OCI-LY1 (cell line): ENCODE measurements at regions not wholly inside any gene's neighbourhood (a gene's known extent, or its start where the extent isn't known, plus 50 kb on each side); places are given as distances from the start of the nearest gene placed in this dataset.

ENCODE experiments used
- EZH2 ChIP-seq: fragments of 200-600 bp; sonication (generic), shearing (Covaris generic); IDR thresholded peaks from 2 replicates; pipeline ENCODE4 v1.8.0; 2017; ENCODE audit warnings: borderline replicate concordance, mixed run types, mild to moderate bottlenecking, antibody characterized with exemption, low read length, moderate library complexity, mixed read lengths
- TF ChIP-seq, protein P1 (sequence below): fragments of 200-600 bp; sonication (generic), shearing (Covaris generic); IDR thresholded peaks from 2 replicates; pipeline ENCODE4 v1.5.1; 2017; ENCODE audit warnings: mild to moderate bottlenecking, antibody characterized with exemption, low read length, moderate library complexity, mixed read lengths

DNA sequence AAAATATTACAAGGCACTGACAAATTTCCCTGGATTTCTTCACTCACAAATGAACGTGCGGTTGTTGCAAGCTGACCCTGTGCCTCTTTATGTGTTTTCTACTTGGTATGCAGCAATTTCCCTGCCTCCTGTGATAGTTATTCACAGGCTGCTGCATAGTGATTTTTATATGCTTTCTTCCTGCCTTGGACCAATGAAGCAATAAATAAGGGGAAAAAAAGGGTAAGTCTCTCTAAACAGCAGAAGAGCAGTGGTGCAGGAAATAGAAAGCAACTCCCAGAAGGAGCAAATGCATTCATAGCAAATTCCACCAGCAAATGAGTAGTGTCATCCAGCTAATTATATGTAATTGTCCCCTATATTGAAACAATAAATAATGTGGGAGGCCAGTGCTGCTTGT is 737.9 kb downstream of the GALC start:
- TF ChIP-seq, protein P1, sequence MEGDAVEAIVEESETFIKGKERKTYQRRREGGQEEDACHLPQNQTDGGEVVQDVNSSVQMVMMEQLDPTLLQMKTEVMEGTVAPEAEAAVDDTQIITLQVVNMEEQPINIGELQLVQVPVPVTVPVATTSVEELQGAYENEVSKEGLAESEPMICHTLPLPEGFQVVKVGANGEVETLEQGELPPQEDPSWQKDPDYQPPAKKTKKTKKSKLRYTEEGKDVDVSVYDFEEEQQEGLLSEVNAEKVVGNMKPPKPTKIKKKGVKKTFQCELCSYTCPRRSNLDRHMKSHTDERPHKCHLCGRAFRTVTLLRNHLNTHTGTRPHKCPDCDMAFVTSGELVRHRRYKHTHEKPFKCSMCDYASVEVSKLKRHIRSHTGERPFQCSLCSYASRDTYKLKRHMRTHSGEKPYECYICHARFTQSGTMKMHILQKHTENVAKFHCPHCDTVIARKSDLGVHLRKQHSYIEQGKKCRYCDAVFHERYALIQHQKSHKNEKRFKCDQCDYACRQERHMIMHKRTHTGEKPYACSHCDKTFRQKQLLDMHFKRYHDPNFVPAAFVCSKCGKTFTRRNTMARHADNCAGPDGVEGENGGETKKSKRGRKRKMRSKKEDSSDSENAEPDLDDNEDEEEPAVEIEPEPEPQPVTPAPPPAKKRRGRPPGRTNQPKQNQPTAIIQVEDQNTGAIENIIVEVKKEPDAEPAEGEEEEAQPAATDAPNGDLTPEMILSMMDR, result no peak
- no peak for TF ChIP-seq EZH2
